ENCODE measurements at regions not wholly inside any gene's neighbourhood (a gene's known extent, or its start where the extent isn't known, plus 50 kb on each side); places are given as distances from the start of the nearest gene placed in this dataset.
"Not testable (repeated sequence)": the region's sequence is repeated elsewhere in the genome, so short reads cannot be mapped to it uniquely, and the experiment has no call there.

DNA sequence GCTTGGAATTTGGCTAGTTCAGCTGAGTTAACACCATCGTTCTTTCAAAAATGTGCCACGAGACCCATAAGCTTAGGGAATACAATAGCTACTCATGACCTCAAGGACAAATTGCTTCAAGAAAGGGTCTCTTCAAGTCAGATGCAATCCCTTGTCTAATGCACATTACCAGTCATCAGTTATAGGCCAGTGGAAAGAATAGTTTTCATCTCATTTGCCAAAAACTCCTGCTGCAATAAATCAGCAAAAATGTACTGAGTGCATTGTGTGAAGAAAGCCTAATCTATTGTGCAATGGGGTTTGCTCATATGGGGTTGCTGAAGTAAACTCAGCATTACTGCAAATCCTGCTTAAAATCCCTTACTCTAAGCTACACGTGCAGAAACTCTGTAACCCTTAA, 208.3 kb upstream of the NBEA start:
- Mint-ChIP-seq H3K4me1 (ENCODE audit: low read depth) (no peaks in the 10 kb centered on the region), H3K27ac (ENCODE audit: unreplicated experiment) (no peak overlapping the region), H3K4me3 (ENCODE audit: unreplicated experiment) (no peak overlapping the region), H3K36me3 (ENCODE audit: low read depth) (no peaks in the 10 kb centered on the region), H3K27me3 (ENCODE audit: low read depth) (no peaks in the 10 kb centered on the region), H3K9me3 (ENCODE audit: low read depth) (no peaks in the 10 kb centered on the region)
- DNase-seq (ENCODE audit: low spot score), result no peak
- TF ChIP-seq, protein P1, sequence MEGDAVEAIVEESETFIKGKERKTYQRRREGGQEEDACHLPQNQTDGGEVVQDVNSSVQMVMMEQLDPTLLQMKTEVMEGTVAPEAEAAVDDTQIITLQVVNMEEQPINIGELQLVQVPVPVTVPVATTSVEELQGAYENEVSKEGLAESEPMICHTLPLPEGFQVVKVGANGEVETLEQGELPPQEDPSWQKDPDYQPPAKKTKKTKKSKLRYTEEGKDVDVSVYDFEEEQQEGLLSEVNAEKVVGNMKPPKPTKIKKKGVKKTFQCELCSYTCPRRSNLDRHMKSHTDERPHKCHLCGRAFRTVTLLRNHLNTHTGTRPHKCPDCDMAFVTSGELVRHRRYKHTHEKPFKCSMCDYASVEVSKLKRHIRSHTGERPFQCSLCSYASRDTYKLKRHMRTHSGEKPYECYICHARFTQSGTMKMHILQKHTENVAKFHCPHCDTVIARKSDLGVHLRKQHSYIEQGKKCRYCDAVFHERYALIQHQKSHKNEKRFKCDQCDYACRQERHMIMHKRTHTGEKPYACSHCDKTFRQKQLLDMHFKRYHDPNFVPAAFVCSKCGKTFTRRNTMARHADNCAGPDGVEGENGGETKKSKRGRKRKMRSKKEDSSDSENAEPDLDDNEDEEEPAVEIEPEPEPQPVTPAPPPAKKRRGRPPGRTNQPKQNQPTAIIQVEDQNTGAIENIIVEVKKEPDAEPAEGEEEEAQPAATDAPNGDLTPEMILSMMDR (IDR thresholded peaks at IDR 0.05), result no peak

DNA sequence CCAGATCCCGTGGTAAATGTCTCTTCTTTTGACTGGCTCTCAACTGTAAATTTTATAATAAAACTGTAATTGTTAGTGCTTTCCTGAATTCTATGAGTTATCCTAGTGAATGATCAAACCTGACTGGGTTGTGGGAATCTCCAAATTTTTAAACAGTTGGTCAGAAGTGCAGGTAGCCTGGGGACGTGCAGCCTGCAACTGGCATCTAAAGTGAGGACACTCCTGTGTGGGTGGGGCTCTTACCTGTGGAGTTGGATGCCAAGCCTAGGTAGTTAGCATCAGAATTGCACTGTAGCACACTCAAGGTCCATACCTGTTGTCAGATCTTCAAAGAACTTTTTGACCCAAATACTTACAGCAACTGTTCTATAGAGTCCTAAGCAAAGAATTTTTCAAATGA, 207.1 kb upstream of the NBEA start:
- no peak overlapping the region for H3K27ac Mint-ChIP-seq (ENCODE audit: unreplicated experiment)
- H3K36me3 Mint-ChIP-seq (ENCODE audit: low read depth), result no peaks in the 10 kb centered on the region
- H3K27me3 Mint-ChIP-seq (ENCODE audit: low read depth), result no peaks in the 10 kb centered on the region
- H3K4me3 Mint-ChIP-seq (ENCODE audit: unreplicated experiment), result no peak overlapping the region
- TF ChIP-seq, protein P1 (IDR thresholded peaks at IDR 0.05), result no peak
- no peaks in the 10 kb centered on the region for H3K4me1 Mint-ChIP-seq (ENCODE audit: low read depth)
- no peak for DNase-seq (ENCODE audit: low spot score)
- H3K9me3 Mint-ChIP-seq (ENCODE audit: low read depth), result no peaks in the 10 kb centered on the region

DNA sequence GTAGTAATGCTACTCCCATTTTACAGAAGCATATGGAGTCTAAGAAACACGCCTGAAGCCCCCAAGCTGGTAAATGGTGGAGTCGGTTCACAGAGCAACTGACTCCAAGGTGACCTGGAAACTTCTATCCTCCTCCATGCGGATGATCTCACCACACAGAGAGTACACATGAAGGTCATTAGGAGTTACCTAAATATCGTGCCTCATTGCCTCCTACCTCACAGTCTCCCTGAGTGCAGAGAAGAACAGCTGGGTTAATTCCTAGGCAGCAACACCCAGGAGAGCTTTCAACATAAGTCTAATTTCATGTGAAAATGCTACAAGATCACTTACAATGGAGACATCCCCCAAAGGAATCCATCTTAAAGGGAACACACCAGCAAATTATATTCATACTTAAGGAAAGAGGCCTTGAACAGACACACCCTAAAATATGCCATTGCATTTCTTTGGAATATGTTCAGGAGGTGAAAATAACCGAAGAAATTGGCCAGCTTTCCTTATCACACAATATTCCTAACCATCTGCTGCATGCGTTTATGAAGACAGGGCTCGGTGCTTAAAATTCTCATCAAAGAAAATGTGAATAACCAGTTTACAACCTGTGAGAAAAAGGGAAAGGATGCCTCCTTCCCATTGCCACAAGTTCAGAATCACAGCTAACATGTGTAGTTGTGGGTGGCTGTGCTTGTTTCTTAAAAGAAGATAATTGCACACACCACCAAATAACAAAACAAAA, 203.6 kb upstream of the NBEA start:
- H3K9me3 Mint-ChIP-seq (ENCODE audit: low read depth), result peaks cover 13% of the 10 kb centered on the region
- no peak for DNase-seq (ENCODE audit: low spot score)
- H3K4me3 Mint-ChIP-seq (ENCODE audit: unreplicated experiment), result no peak overlapping the region
- no peaks in the 10 kb centered on the region for H3K4me1 Mint-ChIP-seq (ENCODE audit: low read depth)
- H3K27ac Mint-ChIP-seq (ENCODE audit: unreplicated experiment), result no peak overlapping the region
- no peaks in the 10 kb centered on the region for H3K27me3 Mint-ChIP-seq (ENCODE audit: low read depth)
- H3K36me3 Mint-ChIP-seq (ENCODE audit: low read depth), result no peaks in the 10 kb centered on the region
- TF ChIP-seq, protein P1 (IDR thresholded peaks at IDR 0.05), result no peak

DNA sequence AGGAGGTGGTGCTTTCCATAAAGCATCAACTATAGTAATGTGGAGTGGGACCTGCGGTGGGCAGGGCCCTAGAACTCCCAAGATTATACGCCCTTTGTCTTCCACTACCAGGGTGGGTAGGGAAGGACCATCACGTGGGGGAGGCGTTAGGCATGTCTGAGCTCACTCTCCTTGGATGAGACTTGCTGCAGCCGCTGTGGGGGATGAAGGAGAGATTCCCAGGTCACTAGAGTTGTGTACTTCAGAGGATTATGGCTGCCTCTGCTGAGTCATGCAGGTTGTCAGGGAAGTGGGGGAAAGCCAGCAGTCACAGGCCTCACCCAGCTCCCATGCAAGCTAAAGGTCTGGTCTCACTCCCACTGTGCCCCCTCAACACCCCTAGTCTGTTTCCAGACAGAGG, 195.0 kb upstream of the NBEA start:
- H3K27ac Mint-ChIP-seq (ENCODE audit: unreplicated experiment); H3K4me3 Mint-ChIP-seq (ENCODE audit: unreplicated experiment); H3K27me3 Mint-ChIP-seq (ENCODE audit: low read depth); DNase-seq (ENCODE audit: low spot score); H3K4me1 Mint-ChIP-seq (ENCODE audit: low read depth); H3K36me3 Mint-ChIP-seq (ENCODE audit: low read depth): not testable (repeated sequence)
- peaks cover 22% of the 10 kb centered on the region for H3K9me3 Mint-ChIP-seq (ENCODE audit: low read depth)

DNA sequence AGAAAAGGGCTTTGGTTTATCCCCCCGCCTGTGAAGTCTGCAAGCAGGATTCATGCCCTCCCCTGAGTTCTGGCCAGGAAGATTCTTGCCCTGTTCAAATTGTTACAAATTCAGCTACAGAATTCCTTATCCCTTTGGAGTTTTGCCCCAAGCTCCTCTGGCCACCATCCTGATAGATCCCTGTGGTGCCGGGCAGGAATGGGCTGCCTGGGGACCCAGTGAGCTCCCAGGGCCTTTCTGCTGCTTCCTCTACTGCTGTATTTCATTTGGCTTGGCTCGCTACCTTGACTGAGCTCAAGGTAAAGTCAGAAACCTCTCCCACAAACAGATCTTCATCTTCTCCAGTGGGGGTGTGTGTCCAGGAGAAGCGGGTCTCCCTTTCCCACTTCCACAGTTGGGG, 194.6 kb upstream of the NBEA start:
- Mint-ChIP-seq H3K4me3 (ENCODE audit: unreplicated experiment) (no peak overlapping the region), H3K27me3 (ENCODE audit: low read depth) (peaks cover 5% of the 10 kb centered on the region), H3K27ac (ENCODE audit: unreplicated experiment) (no peak overlapping the region), H3K9me3 (ENCODE audit: low read depth) (peaks cover 18% of the 10 kb centered on the region), H3K36me3 (ENCODE audit: low read depth) (peaks cover 5% of the 10 kb centered on the region), H3K4me1 (ENCODE audit: low read depth) (peaks cover 5% of the 10 kb centered on the region)
- DNase-seq (ENCODE audit: low spot score), result no peak
- TF ChIP-seq, protein P1 (IDR thresholded peaks at IDR 0.05), result no peak

DNA sequence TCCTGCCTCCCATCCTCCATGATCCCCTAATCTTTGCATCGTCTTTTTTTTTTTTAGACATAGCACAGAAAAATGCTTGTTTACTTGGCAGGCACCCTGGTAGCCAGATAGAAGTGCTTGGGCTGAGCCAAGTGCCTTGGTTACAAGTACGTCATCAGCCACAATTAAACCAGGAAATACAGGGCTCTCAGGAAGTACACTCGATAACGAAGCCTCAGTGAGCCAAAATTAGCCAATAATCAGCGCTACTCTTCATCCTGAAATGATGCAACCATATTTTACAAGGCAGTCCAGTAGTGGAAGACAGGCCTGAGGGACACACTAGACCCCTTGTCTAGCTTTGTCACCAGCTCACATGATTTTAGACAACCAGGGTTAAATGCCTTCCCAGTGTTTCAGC, 194.0 kb upstream of the NBEA start:
- Mint-ChIP-seq H3K27me3 (ENCODE audit: low read depth) (peaks cover 5% of the 10 kb centered on the region), H3K27ac (ENCODE audit: unreplicated experiment) (no peak overlapping the region), H3K4me1 (ENCODE audit: low read depth) (peaks cover 5% of the 10 kb centered on the region), H3K9me3 (ENCODE audit: low read depth) (peaks cover 12% of the 10 kb centered on the region), H3K4me3 (ENCODE audit: unreplicated experiment) (no peak overlapping the region), H3K36me3 (ENCODE audit: low read depth) (peaks cover 5% of the 10 kb centered on the region)
- TF ChIP-seq, protein P1 (IDR thresholded peaks at IDR 0.05), result no peak
- no peak for DNase-seq (ENCODE audit: low spot score)
